Hepatic stellate cell (primary cell): ENCODE measurements at regions not wholly inside any gene's neighbourhood (a gene's known extent, or its start where the extent isn't known, plus 50 kb on each side); places are given as distances from the start of the nearest gene placed in this dataset.

ENCODE experiments used
- DNase-seq: peaks from one replicate; pipeline ENCODE4 v3.0.0; 2011; ENCODE audit warnings: low spot score

DNA sequence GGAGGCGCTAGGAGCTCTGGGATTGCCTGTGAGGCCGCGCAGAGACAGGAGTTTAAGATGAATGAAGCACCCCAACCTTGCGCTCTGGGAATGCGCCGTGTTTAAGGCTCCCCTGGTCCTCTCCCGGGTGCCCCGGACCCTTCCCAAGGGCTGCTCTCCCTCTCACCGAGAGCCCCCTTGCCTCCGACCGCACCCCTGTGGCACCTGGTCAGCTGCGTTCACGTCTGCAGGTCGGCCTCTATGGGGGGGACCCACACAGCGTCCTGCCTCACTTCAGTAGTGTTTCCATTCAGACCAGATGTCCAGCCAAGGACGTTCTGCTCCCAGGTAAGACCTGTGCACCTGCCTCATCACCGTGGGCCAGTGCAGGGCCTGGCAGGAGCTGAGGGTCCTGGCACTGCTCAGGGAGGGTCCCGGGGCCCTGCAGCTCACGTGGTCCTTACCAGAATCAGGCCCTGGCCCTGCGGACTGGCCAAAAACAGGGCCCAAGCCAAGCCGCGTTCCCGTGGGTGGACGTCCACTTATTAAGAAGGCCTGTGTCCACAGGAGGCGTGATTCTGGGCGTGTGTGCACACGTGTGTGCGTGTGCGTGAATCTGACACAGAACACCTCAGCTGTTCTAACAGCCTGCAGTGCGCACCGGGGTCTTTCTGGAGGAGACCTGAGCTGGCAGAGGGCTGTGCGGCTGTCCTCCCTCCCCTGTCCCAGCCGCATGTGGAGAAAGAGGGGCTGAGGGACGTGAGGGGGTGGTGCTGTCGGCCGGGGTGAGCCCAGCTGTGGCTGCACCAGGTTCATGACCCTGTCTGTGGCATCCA is 79.9 kb upstream of the BHLHE23 start:
- no peak for DNase-seq

DNA sequence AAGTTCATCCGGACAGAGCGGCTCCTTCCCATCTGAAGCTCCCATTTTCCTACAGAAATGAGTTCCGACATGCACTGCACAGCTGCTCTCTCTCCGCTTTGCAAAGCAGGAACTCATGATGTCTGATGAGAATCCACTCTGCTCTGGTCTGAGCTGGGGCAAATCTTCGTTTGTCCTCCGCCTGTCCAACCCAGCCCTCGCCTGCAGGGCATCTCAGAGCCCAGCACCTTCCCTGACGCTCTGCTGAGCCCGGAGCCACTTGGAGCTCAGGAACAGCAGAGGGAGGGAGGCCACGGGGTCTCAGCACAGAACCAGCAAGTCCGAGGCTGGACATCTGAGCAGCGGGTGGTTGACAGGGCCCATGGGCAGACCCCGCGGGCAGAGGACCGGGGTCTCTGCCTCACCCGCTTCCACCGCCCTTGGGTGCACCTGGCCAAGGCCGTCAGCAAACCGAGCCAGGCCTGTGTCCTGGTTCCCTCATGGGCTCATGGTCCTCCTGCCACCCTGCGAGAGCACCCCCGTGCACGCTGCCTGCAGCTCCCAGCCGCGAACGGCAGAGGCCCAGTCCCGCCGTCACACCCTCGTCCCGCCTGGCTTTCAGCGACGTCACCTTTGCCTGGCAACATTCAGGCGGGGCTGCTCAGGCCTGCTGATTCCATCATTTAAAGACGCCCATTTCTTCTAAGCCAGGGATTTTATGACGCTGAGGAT is 78.5 kb upstream of the BHLHE23 start:
- DNase-seq = no peak

DNA sequence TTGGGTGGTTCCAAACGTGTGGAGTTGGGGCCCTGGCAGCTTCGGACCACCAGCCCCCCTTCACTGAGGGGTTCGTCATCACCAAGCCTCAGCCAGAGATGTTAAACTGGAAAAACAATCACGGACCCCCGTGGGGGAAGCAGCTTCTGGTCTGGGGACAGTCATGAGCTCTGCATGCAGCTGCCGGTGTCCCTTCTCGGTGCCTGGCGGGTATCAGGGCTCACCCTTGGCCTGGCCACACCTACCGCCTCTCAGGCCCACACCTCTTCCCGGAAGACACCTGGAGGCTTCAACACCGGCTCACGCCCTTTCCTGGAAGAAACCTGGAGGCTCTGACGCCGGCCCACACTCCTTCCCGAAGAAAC is 77.8 kb upstream of the BHLHE23 start:
- no peak for DNase-seq

DNA sequence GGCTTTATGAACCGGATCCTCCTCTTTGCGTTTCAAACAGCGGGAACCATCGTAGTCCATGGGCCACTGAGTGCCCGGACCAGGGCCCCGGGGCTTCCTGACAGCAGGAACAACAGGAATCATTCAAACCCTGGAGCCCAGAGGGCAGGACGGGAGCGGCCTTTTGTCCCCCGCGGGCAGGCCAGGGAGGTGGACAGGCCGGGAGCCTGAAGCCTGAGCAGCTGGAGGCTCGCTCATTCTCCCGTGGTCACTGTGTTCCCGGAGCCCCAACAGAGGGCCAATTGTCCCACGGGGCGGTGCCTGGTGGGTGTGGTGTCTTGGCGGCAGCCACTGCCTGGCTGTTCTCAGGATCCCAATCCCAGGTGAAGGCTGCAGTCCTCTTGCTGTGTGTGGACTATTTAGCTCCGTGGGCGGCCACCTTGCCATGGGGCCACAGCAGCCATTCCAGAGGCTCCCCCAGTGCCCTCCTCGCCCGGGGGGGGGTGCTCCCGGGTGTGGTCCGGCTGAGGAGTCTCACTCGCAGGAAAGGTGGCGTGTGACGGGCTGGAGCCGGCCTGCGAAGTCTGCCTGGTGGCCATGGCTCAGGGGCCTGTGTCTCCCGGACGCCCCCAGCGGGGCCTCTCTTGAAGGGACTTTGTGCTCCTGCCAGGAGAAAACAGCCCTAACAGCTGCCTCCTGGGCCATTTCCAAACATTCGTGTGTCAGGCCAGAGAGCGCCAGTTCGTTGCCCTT is 77.2 kb upstream of the BHLHE23 start:
- DNase-seq = no peak

DNA sequence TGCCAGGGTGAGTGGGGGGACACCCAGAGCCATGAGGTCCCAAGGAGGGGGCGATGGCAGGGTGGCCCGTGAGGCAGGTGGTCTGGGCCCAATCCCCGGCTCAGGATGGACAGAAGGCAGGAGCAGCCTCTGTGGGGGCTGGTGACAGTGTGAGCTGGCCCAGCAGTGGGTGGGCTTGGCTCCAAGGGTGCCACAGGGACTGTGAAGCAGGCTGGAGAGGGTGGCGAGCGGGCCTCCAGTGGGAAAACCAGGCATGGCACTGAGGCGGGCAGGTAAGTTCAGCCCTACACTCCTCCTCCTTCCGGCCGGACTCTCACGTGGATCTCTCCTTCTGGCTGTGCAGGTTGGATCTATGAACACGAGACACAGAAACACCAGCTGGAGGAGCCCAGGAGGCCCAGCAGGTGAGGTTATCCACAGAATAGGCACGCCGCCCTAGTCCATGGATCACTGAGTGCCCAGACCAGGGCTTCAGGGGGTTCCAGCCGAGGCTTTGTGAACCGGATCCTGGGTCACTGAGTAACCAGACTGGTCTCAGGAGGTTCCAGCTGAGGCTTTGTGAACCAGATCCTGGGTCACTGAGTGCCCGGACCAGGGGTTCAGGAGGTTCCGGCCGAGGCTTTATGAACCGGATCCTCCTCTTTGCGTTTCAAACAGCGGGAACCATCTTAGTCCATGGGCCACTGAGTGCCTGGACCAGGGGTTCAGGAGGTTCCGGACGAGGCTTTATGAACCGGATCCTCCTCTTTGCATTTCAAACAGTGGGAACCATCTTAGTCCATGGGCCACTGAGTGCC is 76.4 kb upstream of the BHLHE23 start:
- DNase-seq = no peak

GRCh38 chr20:63082308-63082938 is 75.7 kb upstream of the BHLHE23 start:
- DNase-seq = peak; percentile 70

GRCh38 chr20:63081831-63082230 is 75.1 kb upstream of the BHLHE23 start:
- no peak for DNase-seq

DNA sequence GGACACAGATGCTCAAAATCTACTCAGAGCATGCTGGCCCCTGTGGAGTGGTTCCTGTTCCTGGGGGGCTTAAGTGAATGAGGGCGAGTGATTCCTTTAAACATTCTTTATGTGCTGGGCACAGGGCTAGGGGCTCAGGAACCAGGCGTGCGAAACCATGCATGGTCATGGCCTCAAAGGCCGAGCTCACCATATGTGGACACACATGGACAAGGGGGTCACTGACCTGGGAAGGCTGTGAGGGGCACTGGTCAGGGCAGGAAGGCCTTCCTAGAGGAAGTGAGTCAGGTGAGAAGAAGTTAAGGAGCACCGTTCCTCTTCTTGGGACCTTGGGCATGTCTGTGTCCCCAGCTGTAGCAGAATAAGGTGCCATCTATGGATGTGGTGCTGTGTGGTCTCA is 74.6 kb upstream of the BHLHE23 start:
- no peak for DNase-seq

GRCh38 chr20:63080811-63081210 is 74.0 kb upstream of the BHLHE23 start:
- no peak for DNase-seq

- DNase-seq = no peak
These were observed 73.6 kb upstream of the BHLHE23 start for GRCh38 chr20:63080411-63080810.

DNA sequence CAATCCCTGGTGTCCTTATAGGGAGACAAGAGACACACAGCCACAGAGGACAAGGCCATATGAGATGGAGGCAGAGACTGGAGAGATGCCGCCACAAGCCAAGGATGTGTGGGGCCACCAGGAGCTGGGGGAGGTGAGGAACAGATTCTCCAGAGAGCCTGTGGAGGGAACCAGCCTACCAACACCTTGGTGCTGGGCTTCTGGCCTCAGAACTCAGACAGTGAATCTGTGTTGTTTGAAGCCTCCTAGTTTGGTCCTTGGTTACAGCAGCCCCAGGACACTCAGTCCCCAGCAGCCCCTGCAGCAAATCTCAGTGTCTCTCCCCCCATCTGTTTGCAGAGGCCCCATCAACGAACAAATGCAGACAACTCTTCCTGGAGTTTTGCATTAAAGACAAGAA is 73.2 kb upstream of the BHLHE23 start:
- no peak for DNase-seq

DNA sequence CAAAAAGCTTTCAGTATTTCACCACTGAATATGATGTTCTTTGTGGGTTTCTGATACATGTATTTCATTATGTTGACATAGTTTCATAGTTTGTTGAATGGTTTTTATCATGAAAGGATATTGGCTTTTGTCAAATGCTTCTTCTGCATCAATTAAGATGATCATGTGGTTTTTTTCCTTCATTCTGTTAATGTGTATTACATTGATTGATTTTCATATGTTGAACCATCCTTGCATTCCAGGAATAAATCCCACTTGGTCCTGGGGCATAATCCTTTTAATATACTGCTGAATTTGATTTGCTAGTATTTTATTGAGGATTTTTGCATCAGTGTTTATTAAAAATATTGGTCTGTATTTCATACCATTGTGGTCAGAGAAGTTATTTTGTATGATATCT is 70.9 kb upstream of the BHLHE23 start:
- no peak for DNase-seq

- DNase-seq = no peak
These were observed 69.7 kb upstream of the BHLHE23 start for GRCh38 chr20:63076421-63076820.

DNA sequence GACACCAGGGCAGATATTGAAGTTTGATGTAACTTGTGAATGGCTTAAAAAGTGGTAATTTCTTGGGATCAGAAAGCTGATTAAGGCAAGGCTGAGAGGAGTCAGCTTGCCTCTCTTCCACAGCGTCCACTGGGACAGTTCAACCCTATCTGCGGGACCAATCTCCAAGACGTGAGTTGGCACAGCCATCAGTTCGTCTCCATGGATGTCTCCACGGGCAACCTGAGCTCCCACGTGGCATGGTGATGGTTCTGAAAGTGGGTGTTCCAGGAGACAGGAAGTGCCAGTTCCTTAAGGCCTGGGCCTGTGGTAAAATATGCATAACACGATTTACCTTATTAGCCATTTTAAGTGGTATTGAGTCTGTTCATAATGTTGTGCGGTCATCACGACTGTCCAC is 67.9 kb upstream of the BHLHE23 start:
- DNase-seq = no peak

DNA sequence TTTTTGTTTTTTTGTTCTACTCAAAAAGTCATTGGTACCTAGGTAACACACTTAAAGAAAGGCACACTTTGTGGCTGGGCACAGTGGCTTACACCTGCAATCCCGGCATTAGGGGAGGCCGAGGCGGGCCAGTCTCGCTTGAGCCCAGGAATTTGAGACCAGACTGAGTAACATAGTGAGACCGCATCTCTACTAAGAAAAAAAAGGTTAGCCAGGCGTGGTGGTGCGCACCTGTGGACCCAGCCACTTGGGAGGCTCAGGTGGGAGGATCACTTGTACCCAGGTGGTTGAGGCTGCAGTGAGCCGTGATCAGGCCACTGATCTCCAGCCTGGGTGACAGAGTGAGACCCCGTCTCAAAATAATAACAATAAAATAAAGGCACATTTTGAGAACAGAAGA is 67.4 kb upstream of the BHLHE23 start:
- no peak for DNase-seq

DNA sequence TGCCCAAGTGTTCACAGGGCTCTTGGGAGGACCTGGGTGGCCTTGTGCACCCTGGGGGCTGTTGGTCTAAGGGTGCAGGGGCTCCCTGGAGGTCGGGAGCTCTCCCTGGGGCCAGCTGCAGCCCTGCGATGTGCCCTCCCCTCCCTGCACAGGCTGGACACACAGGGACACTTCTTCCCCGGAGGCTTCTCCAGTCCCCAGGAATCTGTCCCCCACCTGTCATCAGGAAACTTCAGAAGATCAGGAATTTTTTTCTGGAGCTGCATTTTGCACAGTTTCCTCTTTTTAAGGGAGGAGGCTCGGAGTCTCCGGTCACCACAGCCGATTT is 66.9 kb upstream of the BHLHE23 start:
- no peak for DNase-seq

DNA sequence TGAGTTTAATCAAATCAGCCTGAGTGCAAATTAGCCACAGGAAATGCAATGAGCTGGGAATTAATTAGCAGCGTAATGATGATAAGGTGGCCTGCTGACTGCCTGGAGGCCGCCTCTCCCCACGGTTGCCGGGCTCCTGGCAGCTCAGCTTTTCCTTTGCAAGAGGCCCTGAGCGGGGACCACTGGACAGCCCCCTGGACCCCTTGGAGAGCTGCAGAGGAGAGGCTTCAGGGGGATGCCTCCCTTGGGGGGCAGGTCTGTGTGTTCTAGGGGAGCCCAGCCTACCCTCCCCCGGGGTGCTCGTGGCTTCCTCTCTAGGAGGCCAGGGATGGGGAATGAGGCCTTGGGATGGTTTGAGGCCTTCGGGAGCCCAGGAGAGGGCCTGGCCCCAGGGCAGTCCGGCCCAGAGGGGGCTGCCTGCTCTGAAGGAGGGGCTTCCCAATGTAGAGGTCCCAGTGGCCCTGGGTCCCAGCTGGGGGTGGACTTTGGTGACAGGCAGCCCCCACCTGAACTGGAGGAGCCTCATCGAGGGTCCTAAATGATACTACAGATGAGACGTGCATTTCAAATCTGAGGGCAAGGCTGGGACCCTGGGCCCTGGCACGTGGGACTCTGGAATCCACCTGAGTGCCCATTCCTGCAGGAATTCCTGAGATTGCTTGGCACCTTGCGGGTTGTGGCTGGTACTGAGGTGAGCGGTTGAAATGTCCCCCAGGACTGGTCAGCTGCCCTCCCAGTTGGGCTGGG is 66.4 kb upstream of the BHLHE23 start:
- DNase-seq = no peak

GRCh38 chr20:63072231-63072791 is 65.5 kb upstream of the BHLHE23 start:
- no peak for DNase-seq

DNA sequence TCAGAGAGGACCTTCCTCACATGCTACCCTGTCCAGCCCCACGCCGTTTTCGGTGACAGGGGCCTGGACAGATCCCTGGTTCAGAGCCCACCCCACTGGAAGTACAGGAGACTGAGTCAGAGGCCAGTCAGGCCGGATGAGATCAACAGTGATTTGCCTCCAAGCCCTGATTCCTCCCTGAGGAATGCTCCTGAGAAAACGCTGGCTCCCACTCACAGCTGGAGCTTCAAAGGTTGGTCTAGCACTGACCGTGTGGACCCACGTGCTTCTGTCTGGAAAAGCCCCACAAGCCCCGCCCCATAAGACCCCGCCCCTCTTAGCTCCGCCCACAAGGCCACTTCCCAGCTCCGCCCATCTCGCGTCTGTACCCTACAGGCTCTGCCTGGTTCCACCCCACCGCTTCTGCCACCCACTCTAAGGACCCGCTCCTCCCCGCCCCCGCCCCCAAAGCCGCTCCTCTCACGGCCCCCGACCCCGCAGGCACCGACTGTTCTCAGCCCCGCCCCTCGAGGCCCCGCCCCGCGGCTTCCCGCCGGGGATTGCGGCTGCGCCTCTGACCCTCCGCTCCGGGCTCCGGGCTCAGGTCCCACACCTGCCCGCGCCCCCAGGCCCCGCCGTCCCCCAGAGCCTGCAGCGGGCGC is 64.9 kb upstream of the BHLHE23 start:
- DNase-seq = peak; percentile 77

- DNase-seq = no peak
These were observed 64.2 kb upstream of the BHLHE23 start for GRCh38 chr20:63070771-63071540.
